Thoracic aorta (tissue), 2 donors: ENCODE measurements at regions not wholly inside any gene's neighbourhood (a gene's known extent, or its start where the extent isn't known, plus 50 kb on each side); places are given as distances from the start of the nearest gene placed in this dataset.

ENCODE experiments used
- ATAC-seq: fragments of 150-250 bp; one replicate; pipeline ENCODE4 v1.8.0; 2017; ENCODE audit warnings: low read depth; ENCODE audit not compliant: insufficient number of reproducible peaks, low FRiP score
- DNase-seq: peaks from one replicate; pipeline ENCODE4 v3.0.0-alpha.2; 2020; ENCODE audit warnings: low spot score
- H3K27ac ChIP-seq, 2 donors: fragments of 200-600 bp; sonication (generic); 1 replicate in 1 of 2; 2 replicates in 1 of 2; pipeline ENCODE4 v1.5.1; 2016; ENCODE audit warnings: mild to moderate bottlenecking in 2 of 2, moderate library complexity in 2 of 2
- H3K27me3 ChIP-seq: fragments of 200-600 bp; sonication (generic); replicated peaks from 2 replicates; pipeline ENCODE4 v1.6.0; 2016; ENCODE audit warnings: mild to moderate bottlenecking; ENCODE audit not compliant: insufficient read depth
- H3K36me3 ChIP-seq: fragments of 200-600 bp; sonication (generic); one replicate; pipeline ENCODE4 v1.5.1; 2016
- H3K4me1 ChIP-seq, 2 donors: fragments of 200-600 bp; sonication (generic); 1 replicate in 1 of 2; 2 replicates in 1 of 2; pipeline versions ENCODE4 v1.5.1 to v1.6.0; 2016; ENCODE audit warnings: low read depth in 2 of 2, mild to moderate bottlenecking in 1 of 2; ENCODE audit not compliant: control insufficient read depth in 1 of 2
- H3K4me3 ChIP-seq: fragments of 200-600 bp; sonication (generic); 2 replicates; pipeline ENCODE4 v1.5.1; 2016; ENCODE audit warnings: mild to moderate bottlenecking
- H3K9me3 ChIP-seq: fragments of 200-600 bp; sonication (generic); 2 replicates; pipeline ENCODE4 v1.5.1; 2016
- CTCF ChIP-seq: fragments of 200-600 bp; sonication (generic); IDR thresholded peaks from one replicate; pipeline ENCODE4 v1.5.1; 2019; ENCODE audit warnings: antibody characterized with exemption

- no peak for DNase-seq
- TF ChIP-seq CTCF = no peak
- no peak for ATAC-seq
- Histone ChIP-seq H3K27me3 (no peaks in the 10 kb centered on the region), H3K4me3 (no peak overlapping the region), H3K36me3 (no peaks in the 10 kb centered on the region), H3K9me3 (no peaks in the 10 kb centered on the region), H3K27ac (no peak overlapping the region), H3K4me1 (no peaks in the 10 kb centered on the region)
Measured at GRCh38 chr6:82780334-82780733, 285.3 kb downstream of the UBE3D start.

GRCh38 chr6:82781620-82782204, 283.9 kb downstream of the UBE3D start:
- H3K27me3 ChIP-seq = no peaks in the 10 kb centered on the region

GRCh38 chr6:82783587-82784236, 281.9 kb downstream of the UBE3D start:
- Histone ChIP-seq H3K9me3 (no peaks in the 10 kb centered on the region), H3K27me3 (no peaks in the 10 kb centered on the region), H3K4me3 (no peak overlapping the region), H3K27ac (no peak overlapping the region), H3K4me1 (no peaks in the 10 kb centered on the region), H3K36me3 (no peaks in the 10 kb centered on the region)
- no peak for ATAC-seq
- DNase-seq = no peak
- TF ChIP-seq CTCF = no peak

More at GRCh38 chr6:82781620-82782204, 283.9 kb downstream of the UBE3D start:
- DNase-seq (no peak), ATAC-seq (no peak)
- Histone ChIP-seq H3K4me3 (no peak overlapping the region), H3K9me3 (no peaks in the 10 kb centered on the region), H3K36me3 (no peaks in the 10 kb centered on the region), H3K27ac (no peak overlapping the region), H3K4me1 (no peaks in the 10 kb centered on the region)
- TF ChIP-seq CTCF = no peak

- Histone ChIP-seq H3K36me3 (no peaks in the 10 kb centered on the region), H3K9me3 (no peaks in the 10 kb centered on the region), H3K4me1 (no peaks in the 10 kb centered on the region), H3K27me3 (no peaks in the 10 kb centered on the region), H3K4me3 (no peak overlapping the region), H3K27ac (no peak overlapping the region)
- ATAC-seq (no peak), DNase-seq (no peak)
- TF ChIP-seq CTCF = no peak
Measured at GRCh38 chr6:82785206-82785605, 280.4 kb downstream of the UBE3D start.

- H3K4me3 ChIP-seq = no peak overlapping the region
- no peak for ATAC-seq
- TF ChIP-seq CTCF = no peak
- no peak overlapping the region for H3K27ac ChIP-seq
- H3K36me3 ChIP-seq = no peaks in the 10 kb centered on the region
- no peak for DNase-seq
- H3K27me3 ChIP-seq = no peaks in the 10 kb centered on the region
- H3K9me3 ChIP-seq = no peaks in the 10 kb centered on the region
- no peaks in the 10 kb centered on the region for H3K4me1 ChIP-seq
Measured at GRCh38 chr6:82786248-82786647, 279.4 kb downstream of the UBE3D start.
